ENCODE measurements at regions not wholly inside any gene's neighbourhood (a gene's known extent, or its start where the extent isn't known, plus 50 kb on each side); places are given as distances from the start of the nearest gene placed in this dataset.

GRCh38 chr7:9691286-9691685 is 1257.9 kb downstream of the NXPH1 start:
- ATAC-seq (ENCODE audit: insufficient read depth, low read depth), result no peak
- Histone ChIP-seq H3K4me1 (ENCODE audit: insufficient read depth, low read length) (no peaks in the 10 kb centered on the region), H2AFZ (ENCODE audit: low read depth, low read length) (no peak overlapping the region), H3K27ac (ENCODE audit: low read length) (no peak overlapping the region), H3K27me3 (ENCODE audit: insufficient read depth, low read length, poor library complexity) (no peaks in the 10 kb centered on the region), H3K4me3 (ENCODE audit: low read depth in 1 of 2, low read length in 2 of 2) (no peak overlapping the region), H3K36me3 (ENCODE audit: insufficient read depth, low read length) (no peaks in the 10 kb centered on the region), H3K9me3 (ENCODE audit: insufficient read depth, low read length, severe bottlenecking) (no peaks in the 10 kb centered on the region), H3K4me2 (ENCODE audit: insufficient read depth, low read length) (no peak overlapping the region), H3K9ac (ENCODE audit: low read depth, low read length) (no peak overlapping the region), H3K79me2 (ENCODE audit: insufficient read depth, low read length) (no peaks in the 10 kb centered on the region), H4K20me1 (ENCODE audit: insufficient read depth, low read length) (no peaks in the 10 kb centered on the region)
- TF ChIP-seq, protein P1, sequence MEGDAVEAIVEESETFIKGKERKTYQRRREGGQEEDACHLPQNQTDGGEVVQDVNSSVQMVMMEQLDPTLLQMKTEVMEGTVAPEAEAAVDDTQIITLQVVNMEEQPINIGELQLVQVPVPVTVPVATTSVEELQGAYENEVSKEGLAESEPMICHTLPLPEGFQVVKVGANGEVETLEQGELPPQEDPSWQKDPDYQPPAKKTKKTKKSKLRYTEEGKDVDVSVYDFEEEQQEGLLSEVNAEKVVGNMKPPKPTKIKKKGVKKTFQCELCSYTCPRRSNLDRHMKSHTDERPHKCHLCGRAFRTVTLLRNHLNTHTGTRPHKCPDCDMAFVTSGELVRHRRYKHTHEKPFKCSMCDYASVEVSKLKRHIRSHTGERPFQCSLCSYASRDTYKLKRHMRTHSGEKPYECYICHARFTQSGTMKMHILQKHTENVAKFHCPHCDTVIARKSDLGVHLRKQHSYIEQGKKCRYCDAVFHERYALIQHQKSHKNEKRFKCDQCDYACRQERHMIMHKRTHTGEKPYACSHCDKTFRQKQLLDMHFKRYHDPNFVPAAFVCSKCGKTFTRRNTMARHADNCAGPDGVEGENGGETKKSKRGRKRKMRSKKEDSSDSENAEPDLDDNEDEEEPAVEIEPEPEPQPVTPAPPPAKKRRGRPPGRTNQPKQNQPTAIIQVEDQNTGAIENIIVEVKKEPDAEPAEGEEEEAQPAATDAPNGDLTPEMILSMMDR (IDR thresholded peaks at IDR 0.05; ENCODE audit: borderline replicate concordance, extremely low read depth, low read length, poor library complexity, severe bottlenecking), result no peak
- TF ChIP-seq EZH2 (IDR thresholded peaks at IDR 0.05; ENCODE audit: borderline replicate concordance, low read depth, low read length, severe bottlenecking), result no peak
- no peak for DNase-seq

DNA sequence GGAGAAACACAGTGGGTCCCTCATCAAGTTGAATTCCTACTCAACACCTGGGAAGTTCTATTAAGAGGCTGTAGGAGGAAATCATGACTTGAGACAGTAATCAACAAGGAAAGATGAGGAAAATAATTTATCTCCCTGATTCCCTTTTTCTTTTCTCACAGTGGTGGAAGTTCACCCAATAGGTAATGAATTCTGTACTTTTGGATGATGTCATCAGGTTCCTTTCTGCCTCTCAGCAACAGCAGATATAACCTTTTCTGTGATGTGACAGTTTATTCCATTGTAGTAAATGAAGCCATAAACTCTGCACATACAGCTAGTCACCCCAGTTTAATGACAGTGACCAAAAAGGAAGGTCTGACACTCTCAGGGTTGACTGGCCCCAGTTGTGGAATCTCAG is 1265.0 kb downstream of the NXPH1 start:
- Histone ChIP-seq H4K20me1 (ENCODE audit: insufficient read depth, low read length) (no peaks in the 10 kb centered on the region), H3K4me2 (ENCODE audit: insufficient read depth, low read length) (no peak overlapping the region), H3K27ac (ENCODE audit: low read length) (no peak overlapping the region), H2AFZ (ENCODE audit: low read depth, low read length) (no peak overlapping the region), H3K27me3 (ENCODE audit: insufficient read depth, low read length, poor library complexity) (no peaks in the 10 kb centered on the region), H3K9me3 (ENCODE audit: insufficient read depth, low read length, severe bottlenecking) (no peaks in the 10 kb centered on the region), H3K79me2 (ENCODE audit: insufficient read depth, low read length) (no peaks in the 10 kb centered on the region), H3K4me3 (ENCODE audit: low read depth in 1 of 2, low read length in 2 of 2) (no peak overlapping the region), H3K9ac (ENCODE audit: low read depth, low read length) (no peak overlapping the region), H3K36me3 (ENCODE audit: insufficient read depth, low read length) (no peaks in the 10 kb centered on the region), H3K4me1 (ENCODE audit: insufficient read depth, low read length) (no peaks in the 10 kb centered on the region)
- DNase-seq (no peak), ATAC-seq (ENCODE audit: insufficient read depth, low read depth) (no peak)
- TF ChIP-seq, protein P1 (IDR thresholded peaks at IDR 0.05; ENCODE audit: borderline replicate concordance, extremely low read depth, low read length, poor library complexity, severe bottlenecking), result no peak
- TF ChIP-seq EZH2 (IDR thresholded peaks at IDR 0.05; ENCODE audit: borderline replicate concordance, low read depth, low read length, severe bottlenecking), result no peak

- H3K4me1 ChIP-seq (ENCODE audit: insufficient read depth, low read length), result no peaks in the 10 kb centered on the region
- no peak for ATAC-seq (ENCODE audit: insufficient read depth, low read depth)
These were observed 1264.5 kb upstream of the PHF14 start for GRCh38 chr7:9709216-9709615.

More at GRCh38 chr7:9709216-9709615, 1264.5 kb upstream of the PHF14 start:
- no peaks in the 10 kb centered on the region for H3K36me3 ChIP-seq (ENCODE audit: insufficient read depth, low read length)
- DNase-seq, result no peak
- H3K9ac ChIP-seq (ENCODE audit: low read depth, low read length), result no peak overlapping the region
- no peaks in the 10 kb centered on the region for H3K79me2 ChIP-seq (ENCODE audit: insufficient read depth, low read length)
- H3K4me2 ChIP-seq (ENCODE audit: insufficient read depth, low read length), result no peak overlapping the region
- no peaks in the 10 kb centered on the region for H3K9me3 ChIP-seq (ENCODE audit: insufficient read depth, low read length, severe bottlenecking)
- no peak overlapping the region for H2AFZ ChIP-seq (ENCODE audit: low read depth, low read length)
- H3K27ac ChIP-seq (ENCODE audit: low read length), result no peak overlapping the region
- H3K4me3 ChIP-seq (ENCODE audit: low read depth in 1 of 2, low read length in 2 of 2), result no peak overlapping the region
- no peak for TF ChIP-seq EZH2 (IDR thresholded peaks at IDR 0.05; ENCODE audit: borderline replicate concordance, low read depth, low read length, severe bottlenecking)
- TF ChIP-seq, protein P1 (IDR thresholded peaks at IDR 0.05; ENCODE audit: borderline replicate concordance, extremely low read depth, low read length, poor library complexity, severe bottlenecking), result no peak
- no peaks in the 10 kb centered on the region for H3K27me3 ChIP-seq (ENCODE audit: insufficient read depth, low read length, poor library complexity)
- no peaks in the 10 kb centered on the region for H4K20me1 ChIP-seq (ENCODE audit: insufficient read depth, low read length)
